ENCODE measurements at regions not wholly inside any gene's neighbourhood (a gene's known extent, or its start where the extent isn't known, plus 50 kb on each side); places are given as distances from the start of the nearest gene placed in this dataset.

- TF ChIP-seq CTCF (IDR thresholded peaks at IDR 0.05; ENCODE audit: low read depth, low read length, poor library complexity, severe bottlenecking) (no peak), EZH2phosphoT487 (IDR thresholded peaks at IDR 0.05; ENCODE audit: borderline replicate concordance, low read length) (no peak)
Observed at GRCh38 chr2:142259356-142259755, 128.5 kb upstream of the LRP1B start.

Measured in DOHH2 (cell line).